GM21737 (cell line): ENCODE measurements at regions not wholly inside any gene's neighbourhood (a gene's known extent, or its start where the extent isn't known, plus 50 kb on each side); places are given as distances from the start of the nearest gene placed in this dataset.
"Not testable (repeated sequence)": the region's sequence is repeated elsewhere in the genome, so short reads cannot be mapped to it uniquely, and the experiment has no call there.

ENCODE experiments used
- ATAC-seq: cut with Tn5 transposase; IDR thresholded peaks from one replicate; pipeline ENCODE4 v1.9.1; 2021; ENCODE audit warnings: mild to moderate bottlenecking, moderate library complexity; ENCODE audit not compliant: unreplicated experiment

DNA sequence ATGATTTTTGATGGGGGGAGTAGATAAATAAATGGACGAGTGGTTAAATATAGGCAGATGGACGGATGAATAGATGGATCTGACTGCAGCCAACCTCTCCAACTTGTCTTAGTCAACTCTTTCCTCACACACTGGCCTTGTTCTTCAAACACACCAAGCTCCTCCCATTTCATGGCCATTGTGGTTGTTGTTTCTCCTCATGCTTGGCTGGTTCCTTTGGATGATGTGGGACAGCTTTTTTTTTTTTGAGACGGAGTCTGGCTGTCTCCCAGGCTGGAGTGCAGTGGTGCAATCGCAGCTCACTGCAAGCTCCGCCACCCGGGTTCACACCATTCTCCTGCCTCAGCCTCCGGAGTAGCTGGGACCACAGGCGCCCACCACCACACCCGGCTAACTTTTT, 155.2 kb downstream of the ZNF281 start:
- ATAC-seq, result not testable (repeated sequence)

DNA sequence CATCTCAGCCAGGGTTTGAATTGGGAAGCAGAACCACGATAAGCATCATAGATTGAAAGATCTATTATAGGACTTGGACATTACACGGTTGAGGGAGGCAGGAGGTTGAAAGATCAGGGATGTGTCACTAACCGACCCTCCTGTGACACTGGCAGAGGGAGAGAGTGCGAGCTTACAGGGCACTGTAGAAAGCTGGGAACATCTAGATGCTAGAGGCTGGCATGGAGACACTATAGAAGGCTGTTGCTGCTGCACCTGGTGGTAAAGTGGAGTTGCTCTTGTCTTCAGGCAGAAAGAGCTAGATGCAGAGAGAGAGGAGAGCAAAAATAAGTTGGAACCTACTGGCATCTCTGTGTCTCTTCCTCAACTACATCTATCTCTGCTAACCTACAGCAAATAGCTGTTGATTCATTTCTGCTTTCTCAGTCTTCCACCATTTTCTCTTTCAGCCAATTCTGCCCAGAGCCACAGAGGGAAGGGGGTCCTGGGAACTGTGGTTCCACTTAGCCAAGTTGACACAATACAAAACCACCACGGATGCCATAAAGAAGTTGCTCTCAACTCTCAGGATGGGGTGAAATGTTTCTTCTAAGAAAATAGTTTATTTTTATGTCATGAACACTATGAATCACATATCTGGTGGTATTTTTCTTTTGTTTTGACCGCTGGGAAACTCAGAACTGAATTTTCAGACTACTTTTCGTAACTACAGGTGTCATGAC, 155.9 kb downstream of the ZNF281 start:
- no peak for ATAC-seq

DNA sequence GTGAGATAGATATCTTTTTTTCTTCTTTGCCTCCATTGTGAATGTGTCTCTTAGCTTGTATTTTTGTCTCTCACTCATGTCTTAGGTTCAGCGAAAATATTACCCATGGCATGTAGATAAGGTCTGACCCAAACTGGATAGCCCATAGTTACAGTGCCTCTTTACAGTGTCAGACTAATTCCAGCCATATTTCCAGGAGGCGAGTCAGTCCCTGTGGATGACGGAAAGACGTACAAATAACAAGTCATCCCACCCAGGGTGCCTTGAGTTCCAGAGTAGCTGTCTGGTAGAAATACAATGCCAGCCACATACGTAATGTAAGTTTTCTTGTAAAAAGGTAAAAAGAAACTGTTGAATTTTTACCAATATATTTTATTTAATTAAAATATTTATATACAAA, 157.3 kb downstream of the ZNF281 start:
- no peak for ATAC-seq

DNA sequence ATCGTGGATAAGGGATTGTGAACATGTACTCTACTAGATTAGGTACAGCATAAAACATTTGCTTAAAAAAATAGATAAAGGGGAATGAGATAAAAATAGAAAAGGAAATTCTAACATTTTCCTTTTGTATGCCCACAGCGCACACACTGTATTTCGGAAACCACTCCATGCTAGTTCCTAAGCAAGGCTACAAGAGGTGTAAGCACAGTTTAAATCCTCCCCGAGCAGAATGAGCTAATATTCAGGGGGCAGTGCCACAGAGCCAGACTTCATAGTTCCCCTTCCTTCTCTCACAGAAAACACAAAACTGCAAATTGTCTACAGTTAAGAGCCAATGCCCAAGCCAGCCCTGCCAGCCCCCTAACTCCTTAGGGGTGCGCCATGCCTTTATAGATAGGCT, 159.4 kb downstream of the ZNF281 start:
- ATAC-seq, result no peak

DNA sequence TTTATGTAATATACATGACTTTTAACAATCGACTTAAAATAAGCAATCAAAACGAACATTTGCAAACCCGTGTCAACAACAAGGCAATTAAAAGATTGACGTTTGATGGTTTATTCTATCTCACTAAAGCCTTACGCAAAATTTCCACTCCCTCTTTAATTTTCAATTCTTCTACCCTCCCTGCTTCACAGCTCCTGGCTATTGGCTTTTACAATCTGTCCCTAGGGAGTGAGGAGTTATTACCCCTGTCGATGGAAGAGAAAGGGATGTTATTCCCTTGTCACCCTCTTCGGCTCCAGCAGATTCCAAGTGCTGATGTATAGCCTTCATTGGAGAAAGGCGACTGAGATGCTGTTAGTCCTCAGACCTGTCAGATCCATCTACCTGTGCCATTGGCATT, 161.3 kb downstream of the ZNF281 start:
- no peak for ATAC-seq

DNA sequence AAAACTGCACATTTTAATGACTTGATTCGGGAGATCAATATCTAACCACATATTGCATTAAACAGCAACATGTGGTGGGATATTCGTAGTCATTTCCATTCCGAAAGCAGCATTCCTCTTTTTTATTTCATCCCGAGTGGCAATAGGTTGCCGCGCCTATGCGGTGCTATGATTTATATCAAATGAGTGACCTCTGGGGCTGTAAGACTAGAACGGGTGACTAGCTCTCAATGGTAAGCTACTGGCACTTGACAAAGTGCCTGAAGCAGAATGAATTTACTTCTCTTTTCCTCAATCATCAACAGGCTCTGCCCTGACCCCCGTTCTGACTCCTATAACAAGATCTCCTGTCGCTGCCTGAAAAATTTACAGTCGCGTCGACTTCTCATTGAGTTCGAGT, 162.3 kb downstream of the ZNF281 start:
- ATAC-seq, result no peak

DNA sequence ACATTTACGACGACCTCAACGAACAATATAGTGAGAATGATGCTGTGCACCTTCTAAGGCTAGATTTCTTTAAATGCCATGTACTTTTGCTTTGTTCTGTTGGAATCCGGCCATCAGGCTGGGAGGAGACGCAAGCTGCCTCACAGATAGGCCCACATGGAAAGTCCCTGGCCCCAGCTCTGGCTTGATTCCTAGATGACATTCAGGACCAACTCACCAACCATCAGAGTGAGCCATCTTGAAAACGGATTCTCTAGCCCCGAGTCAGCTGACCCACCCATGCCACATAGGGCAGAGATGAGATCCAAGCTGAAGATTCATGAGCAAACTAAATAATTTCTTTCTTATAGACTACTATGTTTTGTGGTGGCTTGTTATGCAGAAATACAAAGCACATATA, 164.4 kb downstream of the ZNF281 start:
- no peak for ATAC-seq

DNA sequence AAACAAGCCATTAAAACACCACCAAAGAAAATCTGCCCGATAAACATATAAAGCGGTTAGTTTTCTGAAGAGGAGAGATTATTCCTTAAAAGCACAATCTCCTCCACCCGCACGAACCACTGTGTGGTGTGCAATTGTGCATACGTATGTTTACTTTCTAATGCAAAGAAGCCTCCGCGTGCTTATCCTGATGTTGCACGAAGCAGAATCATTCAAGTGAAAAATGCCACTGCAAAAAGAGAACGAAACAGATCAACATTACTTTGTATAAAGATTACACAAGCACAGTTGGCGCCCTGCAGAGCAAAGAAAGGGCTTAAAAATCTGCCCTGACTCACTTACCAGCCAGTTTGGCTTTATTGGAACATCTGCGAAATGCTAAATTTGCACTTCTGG, 166.8 kb downstream of the ZNF281 start:
- ATAC-seq, result no peak

DNA sequence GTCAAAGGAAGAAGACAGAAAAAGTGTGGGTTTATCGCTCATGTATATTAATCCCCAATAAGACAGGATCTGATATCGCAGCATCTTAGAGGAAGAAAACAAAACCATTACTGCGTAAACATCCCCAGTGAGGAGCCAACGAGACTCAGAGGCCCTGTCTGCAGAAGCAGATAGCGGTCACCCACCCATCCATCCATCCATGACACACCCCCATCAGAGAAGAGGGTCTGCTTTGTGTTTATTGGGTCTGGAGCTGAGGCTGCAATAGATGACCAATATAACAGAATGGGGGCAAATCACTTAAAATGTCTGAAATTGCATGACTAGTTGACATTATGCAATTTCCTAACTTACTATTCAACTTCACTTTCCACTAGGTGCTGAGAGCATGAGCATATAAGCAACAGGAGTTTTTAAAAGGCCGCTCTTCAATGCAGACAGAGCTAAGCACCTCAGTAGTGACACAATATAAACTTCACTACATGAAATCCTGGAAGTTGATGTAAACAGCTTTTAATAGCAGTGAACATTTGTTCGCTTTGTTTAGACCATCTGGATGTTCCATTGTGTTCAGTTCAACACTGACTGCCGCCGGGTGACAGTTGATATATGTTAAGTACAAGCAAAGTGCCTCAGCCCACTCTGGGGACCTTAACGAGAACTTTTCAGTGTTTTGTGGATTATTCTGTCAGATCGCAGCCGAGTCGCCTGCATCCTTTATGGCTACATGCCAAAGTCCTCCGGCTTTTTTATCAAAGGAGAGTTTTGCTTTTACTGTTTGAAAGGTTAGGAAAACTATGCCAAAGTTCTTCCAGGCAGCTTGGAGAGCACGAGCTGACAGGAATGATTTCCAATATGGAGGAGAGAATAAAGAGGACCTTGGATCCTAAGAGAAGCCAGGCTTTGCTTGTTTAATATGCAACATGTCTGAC, 167.5 kb downstream of the ZNF281 start:
- ATAC-seq, result no peak

DNA sequence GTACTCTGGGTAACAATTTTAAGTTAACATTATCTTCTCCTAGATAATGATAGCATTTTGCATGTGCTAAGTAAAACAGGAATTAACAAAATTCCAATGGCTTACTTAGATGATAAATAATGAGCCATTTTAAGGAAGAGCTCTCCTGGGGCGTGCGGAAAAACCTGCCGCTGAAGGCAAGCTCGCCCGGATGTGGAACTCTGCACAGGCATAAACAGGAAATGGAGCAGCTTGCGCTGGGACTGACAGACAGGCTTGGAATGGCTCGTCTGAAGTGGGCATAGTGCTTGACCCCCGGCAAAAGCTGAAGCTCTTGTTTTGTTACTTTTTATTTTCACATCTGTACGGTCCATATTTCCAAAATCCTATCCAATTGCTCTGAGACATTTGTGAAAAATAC, 169.2 kb downstream of the ZNF281 start:
- no peak for ATAC-seq

DNA sequence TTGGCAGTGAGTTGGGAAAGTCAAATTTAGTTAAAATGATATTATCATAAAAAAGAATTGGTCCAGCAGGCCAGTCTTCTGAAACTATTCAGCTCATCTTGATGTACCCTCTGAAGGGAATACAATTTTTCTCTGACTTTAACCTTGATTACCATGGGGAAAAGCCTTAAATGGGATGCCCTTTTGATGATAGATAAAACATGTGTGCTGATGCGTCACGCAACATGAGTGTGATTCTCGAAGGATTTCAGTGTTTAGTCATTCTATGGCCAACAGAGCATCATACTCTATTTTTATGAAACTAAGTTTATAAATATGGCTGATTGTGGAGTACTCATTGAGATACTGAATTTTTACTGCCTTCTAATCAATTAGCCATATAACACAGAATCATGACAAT, 171.5 kb downstream of the ZNF281 start:
- no peak for ATAC-seq

DNA sequence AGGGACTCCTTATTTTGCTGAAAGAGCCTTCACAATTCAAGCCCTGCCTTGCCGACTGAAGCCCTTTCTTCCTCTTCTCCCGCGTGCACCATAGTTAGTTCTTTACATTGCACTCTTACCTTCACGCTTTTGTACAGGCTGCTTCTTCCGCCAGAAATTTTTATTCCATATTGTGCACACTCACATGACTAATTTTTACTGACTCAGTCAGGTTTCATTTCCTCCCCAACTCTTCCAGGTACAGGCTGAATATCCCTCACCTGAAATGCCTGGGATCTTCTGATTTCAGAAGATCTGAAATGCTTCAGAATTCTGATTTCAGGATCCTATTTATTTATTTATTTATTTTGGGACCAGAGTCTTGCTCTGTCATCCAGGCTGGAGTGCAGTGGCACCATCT, 172.8 kb downstream of the ZNF281 start:
- no peak for ATAC-seq

DNA sequence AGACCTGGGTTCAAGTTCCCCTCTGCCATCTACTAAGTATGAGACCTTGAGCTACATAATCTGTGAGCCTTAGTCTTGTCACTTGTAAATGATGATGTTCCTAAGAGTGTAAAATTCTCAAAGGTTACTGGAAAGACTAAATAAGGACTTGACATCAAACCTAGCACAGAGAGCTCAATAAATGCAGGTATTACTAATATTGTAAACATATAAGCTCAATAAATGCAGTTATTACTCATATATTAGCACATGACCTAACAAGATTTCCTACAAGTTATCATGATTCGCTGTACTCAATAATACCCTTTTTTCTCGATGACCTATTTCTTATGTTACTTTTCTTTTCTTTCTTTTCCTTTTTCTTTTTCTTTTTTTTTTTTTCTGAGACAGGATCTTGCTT, 174.9 kb downstream of the ZNF281 start:
- no peak for ATAC-seq

DNA sequence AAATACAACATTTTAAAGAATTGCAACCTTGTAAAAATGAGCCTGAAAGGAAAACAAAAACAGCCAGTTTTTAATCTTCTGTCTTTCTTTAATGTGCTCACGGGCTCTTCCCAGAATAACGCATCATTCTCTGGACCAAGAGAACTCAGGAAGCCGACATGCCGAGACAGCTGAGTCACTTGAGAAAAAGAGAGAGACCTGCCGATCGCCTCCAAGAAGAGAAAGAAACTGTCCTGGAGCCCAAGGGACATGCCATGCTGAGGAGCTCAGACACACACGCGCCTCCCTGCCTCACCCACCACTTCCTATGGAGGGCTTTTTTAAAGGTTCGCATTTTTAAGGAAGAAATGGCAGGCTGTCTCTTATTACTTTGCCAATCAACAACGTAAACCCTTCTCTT, 176.4 kb downstream of the ZNF281 start:
- ATAC-seq, result no peak

DNA sequence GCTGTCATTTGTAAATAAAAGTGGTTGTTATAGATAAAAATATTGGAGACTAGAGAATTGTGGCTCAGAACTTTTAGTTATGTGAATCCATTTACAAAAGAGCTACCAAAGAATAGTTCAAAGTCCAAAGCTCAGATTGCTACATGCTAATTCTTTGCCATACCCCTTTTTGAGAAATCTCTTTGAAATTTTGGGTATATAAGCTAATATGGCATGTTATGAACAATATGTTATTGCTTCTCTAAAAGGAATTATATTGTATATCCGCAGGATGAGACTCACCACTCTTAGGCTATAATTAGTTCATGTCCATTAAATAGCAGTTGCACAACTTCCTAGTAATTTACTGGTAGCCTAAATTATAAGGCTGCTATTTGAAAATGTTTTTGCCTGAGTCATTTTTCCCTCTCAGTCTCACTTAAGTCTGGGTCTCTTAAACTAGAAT, 178.0 kb downstream of the ZNF281 start:
- ATAC-seq, result no peak

DNA sequence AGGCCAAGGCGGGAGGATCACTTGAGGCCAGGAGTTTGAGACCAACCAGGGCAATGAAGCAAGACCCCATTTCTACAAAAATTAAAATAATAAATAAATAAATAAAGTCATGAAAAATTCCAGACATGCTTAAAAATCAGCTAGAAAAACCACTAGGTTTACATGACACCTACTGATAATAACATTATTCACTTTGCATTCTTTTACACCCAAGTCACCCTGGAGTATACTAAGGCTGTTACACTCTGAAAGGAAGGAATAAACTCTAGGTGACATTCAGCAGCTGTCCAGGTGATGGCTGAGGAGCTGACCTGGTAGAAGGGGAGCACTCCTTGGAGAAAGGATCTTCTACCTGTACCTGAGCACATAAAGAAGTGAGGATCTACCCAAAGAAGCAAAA, 179.2 kb downstream of the ZNF281 start:
- ATAC-seq, result no peak

DNA sequence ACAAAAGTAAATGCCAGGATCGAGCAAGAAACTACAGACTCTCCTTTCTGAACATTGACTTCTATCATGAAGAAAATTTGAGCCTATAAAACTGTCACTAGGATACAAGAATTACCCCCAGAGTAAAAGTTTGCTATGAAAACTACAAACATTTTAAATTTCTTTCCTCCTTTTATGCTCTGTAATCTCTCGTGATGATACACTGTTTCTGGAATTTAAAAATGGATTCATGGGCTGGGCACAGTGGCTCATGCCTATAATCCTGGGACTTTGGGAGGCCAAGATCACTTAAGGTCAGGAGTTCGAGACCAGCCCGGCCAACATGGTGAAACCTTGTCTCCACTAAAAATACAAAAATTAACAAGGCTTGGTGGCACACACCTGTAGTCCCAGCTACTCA, 181.3 kb downstream of the ZNF281 start:
- ATAC-seq, result no peak

DNA sequence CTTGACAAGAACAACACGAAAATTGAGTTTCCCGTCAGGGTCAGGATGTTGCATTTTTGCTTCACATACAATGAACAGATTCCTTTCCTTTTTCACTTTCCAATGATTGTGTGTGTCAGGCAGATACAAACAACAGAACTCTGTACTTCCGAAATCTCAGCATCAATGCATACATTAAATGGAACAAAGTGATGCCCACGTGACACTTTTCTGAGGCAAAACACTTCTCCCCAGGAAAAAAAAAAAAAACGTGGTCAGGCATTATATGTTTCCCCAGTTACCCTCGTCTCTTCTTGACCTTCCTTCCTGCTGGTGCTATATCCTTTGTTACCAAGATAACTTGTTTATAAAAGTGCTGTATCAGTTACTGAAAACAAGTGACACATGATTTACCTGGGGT, 181.8 kb downstream of the ZNF281 start:
- no peak for ATAC-seq
